ENCODE measurements at regions not wholly inside any gene's neighbourhood (a gene's known extent, or its start where the extent isn't known, plus 50 kb on each side); places are given as distances from the start of the nearest gene placed in this dataset.

DNA sequence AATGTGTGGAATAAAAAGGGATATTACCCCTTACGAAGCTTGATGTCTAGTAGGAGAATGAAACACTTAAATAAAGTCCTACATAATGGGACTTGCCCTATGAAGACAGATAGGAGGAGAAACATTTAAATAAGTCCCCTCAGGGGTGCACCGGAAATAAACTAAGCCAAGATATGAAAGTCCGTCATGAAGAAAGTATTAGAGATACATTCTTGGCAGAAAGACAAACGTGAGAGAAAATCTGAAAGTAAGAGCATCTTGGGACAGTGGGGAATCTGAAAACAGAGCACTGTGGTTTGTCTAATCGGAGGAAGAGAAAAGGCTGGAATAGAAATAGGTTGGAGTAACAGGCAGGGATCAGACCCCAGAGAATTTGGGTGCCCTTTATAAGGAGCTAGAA, 516.9 kb upstream of the DSEL start:
- TF ChIP-seq, protein P1, sequence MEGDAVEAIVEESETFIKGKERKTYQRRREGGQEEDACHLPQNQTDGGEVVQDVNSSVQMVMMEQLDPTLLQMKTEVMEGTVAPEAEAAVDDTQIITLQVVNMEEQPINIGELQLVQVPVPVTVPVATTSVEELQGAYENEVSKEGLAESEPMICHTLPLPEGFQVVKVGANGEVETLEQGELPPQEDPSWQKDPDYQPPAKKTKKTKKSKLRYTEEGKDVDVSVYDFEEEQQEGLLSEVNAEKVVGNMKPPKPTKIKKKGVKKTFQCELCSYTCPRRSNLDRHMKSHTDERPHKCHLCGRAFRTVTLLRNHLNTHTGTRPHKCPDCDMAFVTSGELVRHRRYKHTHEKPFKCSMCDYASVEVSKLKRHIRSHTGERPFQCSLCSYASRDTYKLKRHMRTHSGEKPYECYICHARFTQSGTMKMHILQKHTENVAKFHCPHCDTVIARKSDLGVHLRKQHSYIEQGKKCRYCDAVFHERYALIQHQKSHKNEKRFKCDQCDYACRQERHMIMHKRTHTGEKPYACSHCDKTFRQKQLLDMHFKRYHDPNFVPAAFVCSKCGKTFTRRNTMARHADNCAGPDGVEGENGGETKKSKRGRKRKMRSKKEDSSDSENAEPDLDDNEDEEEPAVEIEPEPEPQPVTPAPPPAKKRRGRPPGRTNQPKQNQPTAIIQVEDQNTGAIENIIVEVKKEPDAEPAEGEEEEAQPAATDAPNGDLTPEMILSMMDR (conservative IDR thresholded peaks at IDR 0.05; ENCODE audit: low read depth, low read length): no peak
- no peak for DNase-seq (ENCODE audit: low read depth)
- no peak overlapping the region for H3K4me3 ChIP-seq (ENCODE audit: low read length)

DNA sequence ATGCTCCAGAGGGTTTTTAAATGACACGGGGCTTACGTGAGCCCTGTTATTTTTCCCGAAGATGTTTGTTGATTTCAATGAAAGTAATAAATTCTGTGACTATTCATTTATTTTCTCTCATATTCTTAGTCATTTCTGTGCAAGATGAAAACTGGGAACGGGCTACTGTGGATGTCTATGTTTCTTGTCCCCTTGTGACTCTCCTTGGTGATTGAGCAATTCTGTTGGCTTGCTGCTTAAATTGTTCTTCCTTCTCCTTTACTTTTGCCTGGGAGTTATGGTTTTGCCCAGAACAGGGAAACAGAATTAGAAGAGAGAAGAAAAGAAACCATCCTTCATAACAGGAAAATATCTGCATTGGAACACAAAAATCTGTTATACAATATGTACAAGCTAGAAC, 508.2 kb upstream of the DSEL start:
- no peak overlapping the region for H3K4me3 ChIP-seq (ENCODE audit: low read length)
- no peak for DNase-seq (ENCODE audit: low read depth)
- TF ChIP-seq, protein P1 (conservative IDR thresholded peaks at IDR 0.05; ENCODE audit: low read depth, low read length): no peak

DNA sequence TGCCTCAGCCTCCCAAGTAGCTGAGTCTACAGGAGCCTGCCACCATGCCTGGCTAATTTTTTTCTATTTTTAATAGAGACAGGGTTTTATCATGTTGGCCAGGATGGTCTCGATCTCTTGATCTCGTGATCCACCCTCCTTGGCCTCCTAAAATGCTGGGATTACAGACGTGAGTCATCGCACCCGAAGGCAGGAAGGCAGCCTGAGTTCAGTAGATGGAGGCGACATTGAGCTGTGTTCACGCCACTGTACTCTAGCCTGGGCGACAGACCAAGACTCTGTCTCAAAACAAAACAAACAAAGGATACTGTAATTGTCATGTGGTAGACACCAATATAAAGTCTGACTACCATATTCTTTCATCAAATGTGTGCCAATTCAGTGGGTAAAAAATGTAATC, 500.9 kb upstream of the DSEL start:
- H3K4me3 ChIP-seq (ENCODE audit: low read length): no peak overlapping the region
- no peak for DNase-seq (ENCODE audit: low read depth)
- TF ChIP-seq, protein P1 (conservative IDR thresholded peaks at IDR 0.05; ENCODE audit: low read depth, low read length): no peak

DNA sequence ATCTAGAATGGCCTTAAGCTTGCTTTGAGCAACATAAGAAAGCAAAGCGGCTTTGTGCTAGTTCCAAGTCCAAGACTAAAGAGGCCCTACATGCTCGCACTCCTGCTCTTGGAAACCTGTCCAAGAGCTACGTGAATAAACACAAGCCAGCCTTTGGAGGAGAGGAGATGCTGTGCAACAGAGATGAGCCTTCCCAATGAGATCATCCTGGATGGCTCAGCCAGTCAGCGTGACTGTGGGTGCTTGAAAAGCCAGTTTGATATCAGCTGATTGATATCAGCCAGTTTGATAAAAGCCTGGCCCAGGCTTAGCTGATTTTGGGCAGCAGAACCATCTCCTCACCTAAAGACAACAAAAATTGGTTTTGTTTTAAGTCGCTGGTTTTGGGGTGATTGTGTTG, 481.0 kb upstream of the DSEL start:
- DNase-seq (ENCODE audit: low read depth): no peak
- TF ChIP-seq, protein P1 (conservative IDR thresholded peaks at IDR 0.05; ENCODE audit: low read depth, low read length): no peak
- no peak overlapping the region for H3K4me3 ChIP-seq (ENCODE audit: low read length)

DNA sequence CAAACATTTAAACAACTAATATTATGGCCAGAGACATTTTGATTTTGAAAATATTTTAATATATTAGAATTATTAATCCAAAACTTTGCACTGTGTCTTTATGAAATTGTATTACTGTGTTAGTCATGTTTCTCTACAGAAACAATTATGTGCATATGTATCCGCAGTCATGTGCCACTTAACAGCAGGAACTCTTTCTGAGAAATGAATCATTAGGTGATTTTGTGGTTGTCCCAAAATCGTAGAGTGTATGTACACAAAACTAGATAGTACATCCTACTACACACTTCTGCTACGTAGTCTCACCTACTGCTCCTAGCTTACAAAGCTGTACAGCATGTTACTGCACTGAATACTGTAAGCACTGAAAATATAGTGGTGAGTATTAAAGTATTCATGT, 479.2 kb upstream of the DSEL start:
- DNase-seq (ENCODE audit: low read depth): no peak
- TF ChIP-seq, protein P1 (conservative IDR thresholded peaks at IDR 0.05; ENCODE audit: low read depth, low read length): no peak
- no peak overlapping the region for H3K4me3 ChIP-seq (ENCODE audit: low read length)

DNA sequence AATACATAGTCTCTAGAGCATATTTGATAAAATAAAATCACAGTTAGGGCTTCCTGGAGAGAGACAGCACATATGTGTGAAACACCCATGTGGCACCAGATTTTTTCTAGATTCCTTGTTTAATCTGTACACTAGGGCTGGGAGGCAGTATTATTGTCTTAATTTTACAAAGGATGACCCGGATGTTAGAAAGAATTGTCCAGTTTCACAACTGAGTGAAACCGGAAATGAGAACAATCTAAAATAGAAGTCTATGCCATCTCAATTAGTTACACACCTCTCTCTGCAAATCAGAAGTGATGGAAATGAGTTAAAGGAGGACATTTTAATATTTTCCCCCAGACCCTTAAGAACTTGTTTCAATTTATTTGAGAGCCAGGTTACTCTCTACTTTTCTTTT, 463.7 kb upstream of the DSEL start:
- DNase-seq (ENCODE audit: low read depth): no peak
- H3K4me3 ChIP-seq (ENCODE audit: low read length): no peak overlapping the region
- TF ChIP-seq, protein P1 (conservative IDR thresholded peaks at IDR 0.05; ENCODE audit: low read depth, low read length): no peak

DNA sequence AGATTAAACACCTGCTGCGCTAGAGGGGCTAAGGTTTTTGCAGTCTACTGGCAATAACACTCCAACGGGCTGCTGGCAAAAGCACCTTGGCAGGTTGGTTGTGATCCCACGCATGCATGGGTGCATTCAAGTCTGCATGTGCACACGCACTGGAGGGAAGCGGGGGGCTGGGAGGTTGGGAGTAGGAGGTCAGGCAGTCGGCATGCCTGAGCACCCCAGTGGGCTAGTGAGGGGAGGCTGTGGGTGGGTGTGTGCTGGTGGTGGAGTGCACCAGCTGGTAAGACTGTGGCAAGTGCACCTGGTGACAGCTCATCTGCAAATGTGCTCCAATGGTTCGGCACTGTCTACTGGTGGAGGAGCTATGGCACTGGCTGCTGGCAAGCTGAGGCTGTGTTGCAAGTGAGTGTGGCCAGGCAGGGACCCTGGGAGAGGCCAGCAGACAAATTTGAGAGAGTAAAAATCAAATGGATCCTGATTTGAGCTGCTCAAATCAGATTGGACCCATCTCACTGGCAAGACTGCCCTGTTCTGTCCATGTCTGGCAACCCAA, 460.6 kb upstream of the DSEL start:
- TF ChIP-seq, protein P1 (conservative IDR thresholded peaks at IDR 0.05; ENCODE audit: low read depth, low read length): no peak
- DNase-seq (ENCODE audit: low read depth): no peak
- no peak overlapping the region for H3K4me3 ChIP-seq (ENCODE audit: low read length)

All from retinal pigment epithelial cell (primary cell).